ENCODE measurements at regions not wholly inside any gene's neighbourhood (a gene's known extent, or its start where the extent isn't known, plus 50 kb on each side); places are given as distances from the start of the nearest gene placed in this dataset.

DNA sequence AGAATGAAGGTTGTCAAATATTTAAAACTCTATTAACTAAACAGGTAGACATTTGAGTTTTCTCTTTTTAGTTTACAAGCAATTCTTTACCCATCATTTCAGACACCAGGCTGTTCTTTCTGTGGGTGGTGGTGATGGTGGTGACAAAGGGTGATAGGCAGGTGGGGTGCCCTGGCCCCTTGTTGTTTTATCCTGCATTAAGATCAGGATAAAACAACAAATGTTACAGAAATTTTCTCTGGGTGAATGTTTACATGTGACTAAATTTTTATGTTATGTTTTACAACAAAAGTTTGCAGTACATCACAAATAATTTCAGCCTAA, 85.9 kb upstream of the MDM1 start:
- TF ChIP-seq POLR2A (IDR thresholded peaks at IDR 0.05): no peak
- TF ChIP-seq, protein P1, sequence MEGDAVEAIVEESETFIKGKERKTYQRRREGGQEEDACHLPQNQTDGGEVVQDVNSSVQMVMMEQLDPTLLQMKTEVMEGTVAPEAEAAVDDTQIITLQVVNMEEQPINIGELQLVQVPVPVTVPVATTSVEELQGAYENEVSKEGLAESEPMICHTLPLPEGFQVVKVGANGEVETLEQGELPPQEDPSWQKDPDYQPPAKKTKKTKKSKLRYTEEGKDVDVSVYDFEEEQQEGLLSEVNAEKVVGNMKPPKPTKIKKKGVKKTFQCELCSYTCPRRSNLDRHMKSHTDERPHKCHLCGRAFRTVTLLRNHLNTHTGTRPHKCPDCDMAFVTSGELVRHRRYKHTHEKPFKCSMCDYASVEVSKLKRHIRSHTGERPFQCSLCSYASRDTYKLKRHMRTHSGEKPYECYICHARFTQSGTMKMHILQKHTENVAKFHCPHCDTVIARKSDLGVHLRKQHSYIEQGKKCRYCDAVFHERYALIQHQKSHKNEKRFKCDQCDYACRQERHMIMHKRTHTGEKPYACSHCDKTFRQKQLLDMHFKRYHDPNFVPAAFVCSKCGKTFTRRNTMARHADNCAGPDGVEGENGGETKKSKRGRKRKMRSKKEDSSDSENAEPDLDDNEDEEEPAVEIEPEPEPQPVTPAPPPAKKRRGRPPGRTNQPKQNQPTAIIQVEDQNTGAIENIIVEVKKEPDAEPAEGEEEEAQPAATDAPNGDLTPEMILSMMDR (IDR thresholded peaks at IDR 0.05): no peak

All from adrenal gland (tissue), 5 donors.